HG03575 (cell line): ENCODE measurements at regions not wholly inside any gene's neighbourhood (a gene's known extent, or its start where the extent isn't known, plus 50 kb on each side); places are given as distances from the start of the nearest gene placed in this dataset.
"Not testable (repeated sequence)": the region's sequence is repeated elsewhere in the genome, so short reads cannot be mapped to it uniquely, and the experiment has no call there.

Experiments used
- ATAC-seq: cut with Tn5 transposase; IDR thresholded peaks from one replicate; pipeline ENCODE4 v1.9.1; 2021; ENCODE audit not compliant: unreplicated experiment, insufficient number of reproducible peaks, low FRiP score; ENCODE audit errors: extremely low read depth

GRCh38 chr5:108696951-108697715 lies 50.6 kb upstream of the FER start:
- no peak for ATAC-seq

- no peak for ATAC-seq
Measured at GRCh38 chr5:108696407-108696806, 51.3 kb upstream of the FER start.

- ATAC-seq: no peak
Measured at GRCh38 chr5:108688485-108688884, 59.2 kb upstream of the FER start.

DNA sequence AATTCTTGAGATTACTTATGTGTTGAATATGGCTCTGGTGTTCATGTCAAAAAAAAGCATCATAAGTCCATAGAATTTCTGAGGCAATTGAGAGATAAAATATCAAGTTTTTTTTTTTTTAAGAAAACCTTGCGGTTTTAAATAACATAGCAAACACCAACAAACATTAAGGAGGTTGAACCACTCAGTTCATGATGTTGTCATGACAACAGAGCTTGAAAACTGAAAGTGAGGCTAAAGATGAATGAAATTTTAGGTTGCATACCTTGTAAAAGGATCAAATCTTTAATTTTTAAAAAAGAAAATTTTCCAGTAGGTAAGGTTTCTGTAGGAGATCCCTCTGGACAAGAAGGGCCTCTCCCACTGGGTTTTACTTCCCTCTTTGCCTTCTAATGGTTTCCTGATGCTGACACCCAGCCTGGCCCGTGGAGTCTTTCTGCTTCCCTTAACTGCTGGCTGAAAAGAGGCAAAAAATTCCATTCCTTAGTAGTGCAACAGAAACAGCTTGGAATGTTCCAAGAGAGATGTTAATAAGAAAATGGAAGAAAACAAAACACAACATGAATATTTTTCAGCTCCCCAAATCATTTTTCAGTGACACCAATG lies 60.0 kb upstream of the FER start:
- ATAC-seq: no peak

DNA sequence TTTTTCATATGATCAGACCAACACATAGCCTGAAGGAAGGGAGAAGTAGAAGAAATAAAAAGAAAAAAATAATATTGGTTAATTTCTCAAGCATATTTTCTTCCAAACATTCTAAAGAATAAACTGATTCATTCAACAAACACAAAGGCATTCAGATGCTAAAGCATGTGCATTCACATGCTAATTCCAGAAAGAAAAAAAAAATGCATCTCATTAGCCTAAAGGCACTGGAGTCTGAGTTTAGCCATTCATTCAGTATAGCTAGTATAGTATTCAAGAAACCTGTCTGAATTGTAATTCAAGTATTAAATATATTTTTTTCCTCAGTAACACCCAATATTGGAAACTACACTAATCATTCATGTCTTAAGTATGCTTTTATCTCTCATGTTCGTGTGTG lies 61.0 kb upstream of the FER start:
- no peak for ATAC-seq

DNA sequence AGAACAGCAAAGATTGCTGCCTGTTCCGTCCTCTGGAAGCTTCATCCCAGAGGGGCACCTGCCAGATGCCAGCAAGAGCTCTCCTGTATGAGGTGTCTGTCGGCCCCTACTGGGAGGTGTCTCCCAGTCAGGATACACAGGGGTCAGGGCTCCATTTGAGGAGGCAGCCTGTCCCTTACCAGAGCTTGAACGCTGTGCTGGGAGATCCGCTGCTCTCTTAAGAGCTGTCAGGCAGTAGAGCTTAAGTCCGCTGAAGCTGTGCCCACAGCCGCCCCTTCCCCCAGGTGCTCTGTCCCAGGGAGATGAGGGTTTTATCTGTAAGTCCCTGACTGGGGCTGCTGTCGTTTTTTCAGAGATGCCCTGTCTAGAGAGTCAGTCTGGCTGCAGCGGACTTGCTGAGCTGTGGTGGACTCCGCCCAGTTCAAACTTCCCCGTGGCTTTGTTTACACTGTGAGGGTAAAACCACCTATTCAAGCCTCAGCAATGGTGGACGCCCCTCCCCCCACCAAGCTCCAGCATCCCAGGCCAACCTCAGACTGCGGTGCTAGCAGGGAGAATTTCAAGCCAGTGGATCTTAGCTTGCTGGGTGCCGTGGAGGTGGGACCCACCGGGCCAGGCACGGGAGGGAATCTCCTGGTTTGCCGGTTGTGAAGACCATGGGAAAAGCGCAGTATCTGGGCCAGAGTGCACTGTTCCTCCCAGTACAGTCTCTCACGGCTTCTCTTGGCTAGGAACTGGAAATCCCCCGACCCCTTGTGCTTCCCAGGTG lies 62.1 kb upstream of the FER start:
- not testable (repeated sequence) for ATAC-seq

GRCh38 chr5:108681079-108681921 lies 66.4 kb upstream of the FER start:
- ATAC-seq: peak; percentile 82

- no peak for ATAC-seq
Measured at GRCh38 chr5:108678091-108678490, 69.6 kb upstream of the FER start.

DNA sequence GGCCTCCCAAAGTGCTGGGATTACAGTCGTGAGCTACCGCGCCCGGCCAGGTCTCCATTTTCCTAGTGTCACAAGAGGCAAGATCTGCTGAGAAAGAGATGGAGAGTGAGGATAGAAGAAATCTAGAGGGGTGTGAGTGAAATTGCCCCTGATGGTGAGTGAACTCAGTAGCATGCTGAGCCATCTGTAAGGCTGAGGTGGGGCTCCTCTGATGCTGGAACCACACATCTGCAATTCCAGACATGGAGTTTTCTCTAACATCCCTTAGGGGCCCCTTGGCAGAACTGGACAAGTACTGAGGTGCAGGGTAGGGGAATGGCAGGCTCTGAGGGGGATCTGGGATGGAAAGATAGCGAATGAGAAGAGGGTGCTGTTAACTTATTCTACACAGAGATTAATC lies 72.0 kb upstream of the FER start:
- ATAC-seq: no peak

GRCh38 chr5:108672639-108673038 lies 75.1 kb upstream of the FER start:
- no peak for ATAC-seq

GRCh38 chr5:108670591-108671289 lies 77.0 kb upstream of the FER start:
- no peak for ATAC-seq

DNA sequence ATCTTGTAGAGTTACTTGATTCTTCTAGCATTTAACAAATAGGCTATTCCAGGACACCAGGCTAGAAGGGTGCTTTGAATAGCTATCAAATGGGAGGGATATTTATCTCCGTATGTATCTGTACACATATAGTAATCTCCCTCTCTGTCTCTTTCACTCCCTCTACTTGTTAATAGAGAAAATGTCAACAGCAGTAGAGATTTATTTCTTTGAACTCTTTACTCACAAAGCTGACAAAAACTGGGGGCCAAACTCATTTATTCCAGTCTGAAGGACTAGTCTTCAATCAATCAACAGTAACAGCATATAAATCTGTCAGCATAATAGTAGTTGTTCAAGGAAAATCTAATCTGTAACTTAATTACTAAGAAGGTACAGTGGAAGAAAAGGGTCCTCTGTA lies 78.2 kb upstream of the FER start:
- ATAC-seq: no peak

GRCh38 chr5:108661590-108662219 lies 86.0 kb upstream of the FER start:
- no peak for ATAC-seq

- no peak for ATAC-seq
Measured at GRCh38 chr5:108661024-108661423, 86.7 kb upstream of the FER start.

GRCh38 chr5:108660291-108660690 lies 87.4 kb upstream of the FER start:
- ATAC-seq: no peak

- no peak for ATAC-seq
Measured at GRCh38 chr5:108659531-108659930, 88.2 kb upstream of the FER start.

DNA sequence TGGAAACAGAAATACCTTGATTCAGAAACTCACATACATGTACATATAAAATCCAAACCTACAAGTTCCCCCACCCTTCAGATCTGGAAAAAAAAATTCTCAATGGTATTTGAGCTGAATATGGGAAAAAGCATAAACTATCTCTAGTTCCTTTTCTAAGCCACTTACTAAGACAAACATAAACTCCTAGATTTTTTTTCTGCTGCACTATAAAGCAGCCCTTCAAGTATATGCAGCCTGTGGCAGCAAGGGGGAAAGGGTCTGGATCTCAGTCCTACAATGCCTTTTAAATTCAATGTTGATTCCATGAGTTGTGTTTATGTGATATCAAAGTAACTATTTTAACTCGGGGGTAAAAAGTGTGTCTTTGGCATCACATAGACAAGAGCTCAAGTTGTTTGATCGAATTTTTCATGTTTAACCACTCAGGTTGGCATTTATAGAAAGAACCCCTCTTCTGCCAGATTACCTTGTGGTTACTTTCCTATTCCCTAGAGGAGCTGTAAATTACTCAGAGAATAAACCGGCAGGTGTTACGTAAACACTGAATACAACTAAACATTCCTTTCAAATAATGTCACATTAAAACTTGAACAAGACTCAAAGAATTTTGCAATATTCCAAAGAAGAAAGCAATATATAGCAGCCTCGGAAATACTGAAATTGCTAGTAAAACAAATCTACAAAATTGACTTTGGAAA lies 91.8 kb upstream of the FER start:
- ATAC-seq: no peak

- no peak for ATAC-seq
Measured at GRCh38 chr5:108654051-108654450, 93.6 kb upstream of the FER start.
